ENCODE measurements at regions not wholly inside any gene's neighbourhood (a gene's known extent, or its start where the extent isn't known, plus 50 kb on each side); places are given as distances from the start of the nearest gene placed in this dataset.

DNA sequence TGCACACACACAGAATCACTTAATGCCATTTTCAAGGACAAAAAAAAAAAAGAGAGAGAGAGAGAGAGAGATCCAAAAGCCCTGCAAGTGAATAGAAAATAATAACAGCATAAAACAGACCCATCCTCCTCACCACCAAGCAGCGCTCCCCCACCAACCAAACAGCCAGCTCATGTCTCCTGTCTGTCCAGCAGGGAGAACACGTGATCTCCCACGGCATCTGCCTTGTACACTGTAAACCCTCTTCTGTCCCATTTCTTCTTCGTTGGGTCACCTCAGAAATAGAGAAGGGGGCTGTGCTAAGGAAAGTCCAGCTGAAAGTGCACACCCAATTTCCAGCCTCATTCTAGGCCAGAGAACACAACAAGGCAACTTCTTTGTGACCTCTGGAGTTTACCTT, 222.5 kb downstream of the EXOC5 start:
- TF ChIP-seq, protein P1, sequence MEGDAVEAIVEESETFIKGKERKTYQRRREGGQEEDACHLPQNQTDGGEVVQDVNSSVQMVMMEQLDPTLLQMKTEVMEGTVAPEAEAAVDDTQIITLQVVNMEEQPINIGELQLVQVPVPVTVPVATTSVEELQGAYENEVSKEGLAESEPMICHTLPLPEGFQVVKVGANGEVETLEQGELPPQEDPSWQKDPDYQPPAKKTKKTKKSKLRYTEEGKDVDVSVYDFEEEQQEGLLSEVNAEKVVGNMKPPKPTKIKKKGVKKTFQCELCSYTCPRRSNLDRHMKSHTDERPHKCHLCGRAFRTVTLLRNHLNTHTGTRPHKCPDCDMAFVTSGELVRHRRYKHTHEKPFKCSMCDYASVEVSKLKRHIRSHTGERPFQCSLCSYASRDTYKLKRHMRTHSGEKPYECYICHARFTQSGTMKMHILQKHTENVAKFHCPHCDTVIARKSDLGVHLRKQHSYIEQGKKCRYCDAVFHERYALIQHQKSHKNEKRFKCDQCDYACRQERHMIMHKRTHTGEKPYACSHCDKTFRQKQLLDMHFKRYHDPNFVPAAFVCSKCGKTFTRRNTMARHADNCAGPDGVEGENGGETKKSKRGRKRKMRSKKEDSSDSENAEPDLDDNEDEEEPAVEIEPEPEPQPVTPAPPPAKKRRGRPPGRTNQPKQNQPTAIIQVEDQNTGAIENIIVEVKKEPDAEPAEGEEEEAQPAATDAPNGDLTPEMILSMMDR (IDR thresholded peaks at IDR 0.05), result no peak
- TF ChIP-seq POLR2A (IDR thresholded peaks at IDR 0.05) (no peak), POLR2AphosphoS5 (IDR thresholded peaks at IDR 0.05) (no peak), EP300 (IDR thresholded peaks at IDR 0.05) (no peak)
